HG02571 (cell line): ENCODE measurements at regions not wholly inside any gene's neighbourhood (a gene's known extent, or its start where the extent isn't known, plus 50 kb on each side); places are given as distances from the start of the nearest gene placed in this dataset.
"Not testable (repeated sequence)": the region's sequence is repeated elsewhere in the genome, so short reads cannot be mapped to it uniquely, and the experiment has no call there.

Experiments used
- ATAC-seq: cut with Tn5 transposase; IDR thresholded peaks from one replicate; pipeline ENCODE4 v1.9.1; 2021; ENCODE audit warnings: mild to moderate bottlenecking, moderate library complexity; ENCODE audit not compliant: unreplicated experiment

GRCh38 chr2:182548031-182548950 lies 121.5 kb upstream of the PDE1A start:
- no peak for ATAC-seq

GRCh38 chr2:182550234-182550633 lies 123.4 kb upstream of the PDE1A start:
- no peak for ATAC-seq

GRCh38 chr2:182552232-182552631 lies 125.4 kb upstream of the PDE1A start:
- ATAC-seq = not testable (repeated sequence)

GRCh38 chr2:182552785-182553184 lies 125.9 kb upstream of the PDE1A start:
- ATAC-seq = not testable (repeated sequence)

GRCh38 chr2:182553483-182553882 lies 126.6 kb upstream of the PDE1A start:
- ATAC-seq = peak; percentile 99

- no peak for ATAC-seq
Measured at GRCh38 chr2:182554950-182555349, 128.1 kb upstream of the PDE1A start.

- ATAC-seq = no peak
Measured at GRCh38 chr2:182558564-182558963, 131.7 kb upstream of the PDE1A start.

GRCh38 chr2:182559623-182560022 lies 132.8 kb upstream of the PDE1A start:
- no peak for ATAC-seq

GRCh38 chr2:182565911-182566567 lies 139.2 kb upstream of the PDE1A start:
- no peak for ATAC-seq

- no peak for ATAC-seq
Measured at GRCh38 chr2:182573553-182573952, 142.5 kb upstream of the DNAJC10 start.

- ATAC-seq = no peak
Measured at GRCh38 chr2:182577816-182578215, 138.2 kb upstream of the DNAJC10 start.

- ATAC-seq = no peak
Measured at GRCh38 chr2:182581196-182581935, 134.7 kb upstream of the DNAJC10 start.

- no peak for ATAC-seq
Measured at GRCh38 chr2:182584462-182584861, 131.6 kb upstream of the DNAJC10 start.

GRCh38 chr2:182585001-182585400 lies 131.1 kb upstream of the DNAJC10 start:
- ATAC-seq = no peak

- no peak for ATAC-seq
Measured at GRCh38 chr2:182585430-182585829, 130.6 kb upstream of the DNAJC10 start.

- ATAC-seq = peak; percentile 56
Measured at GRCh38 chr2:182586426-182586825, 129.6 kb upstream of the DNAJC10 start.

GRCh38 chr2:182587831-182588230 lies 128.2 kb upstream of the DNAJC10 start:
- ATAC-seq = no peak

- no peak for ATAC-seq
Measured at GRCh38 chr2:182589121-182589520, 126.9 kb upstream of the DNAJC10 start.

- no peak for ATAC-seq
Measured at GRCh38 chr2:182591774-182592173, 124.3 kb upstream of the DNAJC10 start.

GRCh38 chr2:182592691-182593393 lies 123.2 kb upstream of the DNAJC10 start:
- ATAC-seq = no peak
